DND-41 (cell line): ENCODE measurements at regions not wholly inside any gene's neighbourhood (a gene's known extent, or its start where the extent isn't known, plus 50 kb on each side); places are given as distances from the start of the nearest gene placed in this dataset.

Source experiments
- ATAC-seq: fragments of 200-7000 bp; cut with Tn5 transposase; 3 replicates; pipeline ENCODE4 v1.9.1; 2021; ENCODE audit warnings: low read depth; ENCODE audit not compliant: insufficient read depth
- DNase-seq: peaks from one replicate; pipeline ENCODE4 v3.0.0-alpha.2; 2020
- H2AFZ ChIP-seq: 2 replicates; pipeline ENCODE4 v1.6.0; 2012; ENCODE audit warnings: low read depth, low read length
- H3K27ac ChIP-seq: 2 replicates; pipeline ENCODE4 v1.5.1; 2012; ENCODE audit warnings: low read length, inconsistent platforms
- H3K27me3 ChIP-seq: fragments of 200-600 bp; sonication (generic); 2 replicates; pipeline ENCODE4 v1.6.0; 2012; ENCODE audit warnings: low read length, mild to moderate bottlenecking, inconsistent platforms; ENCODE audit not compliant: insufficient read depth, poor library complexity
- H3K36me3 ChIP-seq: 2 replicates; pipeline ENCODE4 v1.5.1; 2012; ENCODE audit warnings: low read length, inconsistent platforms; ENCODE audit not compliant: insufficient read depth
- H3K4me1 ChIP-seq: 2 replicates; pipeline ENCODE4 v1.5.1; 2012; ENCODE audit warnings: mild to moderate bottlenecking, low read length; ENCODE audit not compliant: insufficient read depth
- H3K4me2 ChIP-seq: 2 replicates; pipeline ENCODE4 v1.6.0; 2012; ENCODE audit warnings: mild to moderate bottlenecking, moderate library complexity, low read length, inconsistent platforms; ENCODE audit not compliant: insufficient read depth
- H3K4me3 ChIP-seq, 2 experiments: fragments of 200-600 bp in 1 of 2; shearing (Covaris generic) in 1 of 2; 2 replicates each; pipeline ENCODE4 v1.5.1; 2012 to 2016; ENCODE audit warnings: inconsistent platforms in 2 of 2, low read length in 2 of 2, mild to moderate bottlenecking in 2 of 2, low read depth in 1 of 2, moderate library complexity in 1 of 2
- H3K79me2 ChIP-seq: 2 replicates; pipeline ENCODE4 v1.6.0; 2012; ENCODE audit warnings: low read length, inconsistent platforms; ENCODE audit not compliant: insufficient read depth
- H3K9ac ChIP-seq: 2 replicates; pipeline ENCODE4 v1.6.0; 2012; ENCODE audit warnings: low read depth, mild to moderate bottlenecking, inconsistent platforms, low read length, moderate library complexity
- H3K9me3 ChIP-seq: 2 replicates; pipeline ENCODE4 v1.5.1; 2012; ENCODE audit warnings: low read length, moderate library complexity, mild to moderate bottlenecking, inconsistent platforms; ENCODE audit not compliant: insufficient read depth, severe bottlenecking
- H4K20me1 ChIP-seq: 2 replicates; pipeline ENCODE4 v1.6.0; 2012; ENCODE audit warnings: low read length; ENCODE audit not compliant: insufficient read depth
- CTCF ChIP-seq: IDR thresholded peaks from 2 replicates; pipeline ENCODE4 v1.5.1; 2012; ENCODE audit warnings: borderline replicate concordance, low read length, moderate library complexity, mild to moderate bottlenecking; ENCODE audit not compliant: poor library complexity, severe bottlenecking; ENCODE audit errors: extremely low read depth
- EZH2 ChIP-seq: IDR thresholded peaks from 3 replicates; pipeline ENCODE4 v1.6.1; 2012; ENCODE audit warnings: borderline replicate concordance, low read depth, mild to moderate bottlenecking, moderate library complexity, low read length, inconsistent platforms; ENCODE audit not compliant: severe bottlenecking

- Histone ChIP-seq H3K4me3 (no peak overlapping the region), H2AFZ (no peak overlapping the region), H3K36me3 (no peaks in the 10 kb centered on the region), H3K27me3 (no peaks in the 10 kb centered on the region), H3K9me3 (no peaks in the 10 kb centered on the region), H4K20me1 (no peaks in the 10 kb centered on the region), H3K9ac (no peak overlapping the region), H3K27ac (no peak overlapping the region), H3K4me1 (no peaks in the 10 kb centered on the region), H3K4me2 (no peak overlapping the region), H3K79me2 (no peaks in the 10 kb centered on the region)
- ATAC-seq (no peak), DNase-seq (no peak)
- TF ChIP-seq CTCF (no peak), EZH2 (no peak)
Measured at GRCh38 chr14:29062466-29062865, 295.9 kb downstream of the FOXG1 start.

GRCh38 chr14:29062976-29063375, 296.4 kb downstream of the FOXG1 start:
- TF ChIP-seq EZH2 (no peak), CTCF (no peak)
- H3K4me3 ChIP-seq = no peak overlapping the region
- ATAC-seq = no peak
- H2AFZ ChIP-seq = no peak overlapping the region
- DNase-seq = no peak
- H3K36me3 ChIP-seq = no peaks in the 10 kb centered on the region
- no peaks in the 10 kb centered on the region for H3K4me1 ChIP-seq
- no peaks in the 10 kb centered on the region for H4K20me1 ChIP-seq
- no peak overlapping the region for H3K9ac ChIP-seq
- H3K79me2 ChIP-seq = no peaks in the 10 kb centered on the region
- no peaks in the 10 kb centered on the region for H3K9me3 ChIP-seq
- no peaks in the 10 kb centered on the region for H3K27me3 ChIP-seq
- H3K27ac ChIP-seq = no peak overlapping the region
- no peak overlapping the region for H3K4me2 ChIP-seq

GRCh38 chr14:29064305-29064900, 297.8 kb downstream of the FOXG1 start:
- ATAC-seq (no peak), DNase-seq (no peak)
- no peak overlapping the region for H3K27ac ChIP-seq
- H3K4me1 ChIP-seq = no peaks in the 10 kb centered on the region
- no peaks in the 10 kb centered on the region for H3K9me3 ChIP-seq
- no peak overlapping the region for H3K4me3 ChIP-seq
- no peak overlapping the region for H2AFZ ChIP-seq
- no peak overlapping the region for H3K4me2 ChIP-seq
- no peaks in the 10 kb centered on the region for H3K36me3 ChIP-seq
- no peaks in the 10 kb centered on the region for H3K79me2 ChIP-seq
- no peaks in the 10 kb centered on the region for H3K27me3 ChIP-seq
- TF ChIP-seq EZH2 (no peak), CTCF (no peak)
- H3K9ac ChIP-seq = no peak overlapping the region
- H4K20me1 ChIP-seq = no peaks in the 10 kb centered on the region

GRCh38 chr14:29069228-29069627, 302.6 kb downstream of the FOXG1 start:
- DNase-seq (no peak), ATAC-seq (no peak)
- H3K36me3 ChIP-seq = no peaks in the 10 kb centered on the region
- no peak overlapping the region for H2AFZ ChIP-seq
- H3K27ac ChIP-seq = no peak overlapping the region
- H3K4me3 ChIP-seq = no peak overlapping the region
- H3K9me3 ChIP-seq = no peaks in the 10 kb centered on the region
- no peak overlapping the region for H3K4me2 ChIP-seq
- no peaks in the 10 kb centered on the region for H4K20me1 ChIP-seq
- no peaks in the 10 kb centered on the region for H3K79me2 ChIP-seq
- no peak overlapping the region for H3K9ac ChIP-seq
- TF ChIP-seq EZH2 (no peak), CTCF (no peak)
- H3K27me3 ChIP-seq = no peaks in the 10 kb centered on the region
- H3K4me1 ChIP-seq = no peaks in the 10 kb centered on the region
